Eye (tissue), 1 donor: ENCODE measurements at regions not wholly inside any gene's neighbourhood (a gene's known extent, or its start where the extent isn't known, plus 50 kb on each side); places are given as distances from the start of the nearest gene placed in this dataset.
A peak's percentile ranks its signal among the peaks of the same experiment; 100 is the strongest.
"Not testable (repeated sequence)": the region's sequence is repeated elsewhere in the genome, so short reads cannot be mapped to it uniquely, and the experiment has no call there.

Source experiments
- DNase-seq: peaks from one replicate; pipeline ENCODE4 v3.0.0-alpha.2; 2015

- peak; percentile 87 for DNase-seq
Measured at GRCh38 chr20:25987073-25987927, 290.6 kb upstream of the ZNF337 start.

DNA sequence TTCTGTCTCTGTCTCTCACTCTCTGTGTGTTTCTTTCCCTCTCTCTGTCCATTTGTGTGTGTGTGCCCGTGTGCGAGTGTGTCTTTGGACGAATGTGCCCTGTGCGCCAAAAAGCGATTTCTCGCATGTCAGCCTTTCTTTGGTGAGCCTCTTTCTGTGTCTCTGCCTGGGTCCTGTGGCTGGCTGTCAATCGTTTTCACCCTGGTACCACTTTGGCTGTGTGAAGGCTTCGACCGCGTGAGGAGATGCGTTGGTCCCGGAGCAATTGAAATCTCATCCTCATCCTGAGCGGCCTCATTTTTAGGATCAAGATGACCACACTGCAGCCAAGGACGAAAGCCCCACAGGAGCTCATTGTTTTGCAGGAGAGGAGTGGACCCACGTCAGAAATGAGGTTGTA lies 288.9 kb upstream of the ZNF337 start:
- no peak for DNase-seq

DNA sequence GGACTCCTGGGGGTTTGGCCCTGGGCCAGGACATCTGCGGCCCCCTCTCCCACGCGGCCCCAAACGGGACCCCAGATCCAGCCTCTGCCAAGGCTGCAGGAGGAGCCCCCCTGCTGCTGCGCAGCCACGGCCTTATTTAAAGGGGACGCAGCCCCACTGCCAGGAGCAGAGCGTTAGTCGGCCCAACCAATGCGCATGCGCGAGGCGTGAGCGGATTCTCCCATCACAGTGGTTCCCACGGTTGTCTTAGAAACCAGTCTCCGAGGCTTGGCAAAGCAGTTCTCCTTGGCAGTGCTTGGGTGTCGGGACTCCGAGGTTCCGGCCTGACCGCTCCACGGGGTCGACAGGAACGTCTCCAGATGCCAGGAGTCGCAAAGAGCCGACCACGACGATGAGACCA lies 288.3 kb upstream of the ZNF337 start:
- peak; percentile 50 for DNase-seq

DNA sequence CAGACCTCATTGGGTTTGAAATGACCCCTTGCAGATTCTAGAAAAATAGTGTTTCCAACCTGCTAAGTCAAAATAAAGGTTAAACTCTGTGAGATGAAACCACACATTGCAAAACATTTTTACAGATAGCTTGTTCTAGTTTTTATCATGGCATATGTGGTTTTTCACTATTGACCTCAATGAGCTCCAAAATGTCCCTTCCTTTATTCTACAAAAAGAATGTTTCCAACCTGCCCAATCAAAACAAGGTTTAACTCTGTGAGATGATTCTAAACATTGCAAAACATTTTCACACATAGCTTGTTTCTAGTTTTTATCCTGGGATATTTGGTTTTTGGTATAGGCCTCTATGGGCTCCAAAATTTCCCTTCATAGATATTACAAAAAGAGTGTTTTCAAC lies 286.0 kb upstream of the ZNF337 start:
- not testable (repeated sequence) for DNase-seq

DNA sequence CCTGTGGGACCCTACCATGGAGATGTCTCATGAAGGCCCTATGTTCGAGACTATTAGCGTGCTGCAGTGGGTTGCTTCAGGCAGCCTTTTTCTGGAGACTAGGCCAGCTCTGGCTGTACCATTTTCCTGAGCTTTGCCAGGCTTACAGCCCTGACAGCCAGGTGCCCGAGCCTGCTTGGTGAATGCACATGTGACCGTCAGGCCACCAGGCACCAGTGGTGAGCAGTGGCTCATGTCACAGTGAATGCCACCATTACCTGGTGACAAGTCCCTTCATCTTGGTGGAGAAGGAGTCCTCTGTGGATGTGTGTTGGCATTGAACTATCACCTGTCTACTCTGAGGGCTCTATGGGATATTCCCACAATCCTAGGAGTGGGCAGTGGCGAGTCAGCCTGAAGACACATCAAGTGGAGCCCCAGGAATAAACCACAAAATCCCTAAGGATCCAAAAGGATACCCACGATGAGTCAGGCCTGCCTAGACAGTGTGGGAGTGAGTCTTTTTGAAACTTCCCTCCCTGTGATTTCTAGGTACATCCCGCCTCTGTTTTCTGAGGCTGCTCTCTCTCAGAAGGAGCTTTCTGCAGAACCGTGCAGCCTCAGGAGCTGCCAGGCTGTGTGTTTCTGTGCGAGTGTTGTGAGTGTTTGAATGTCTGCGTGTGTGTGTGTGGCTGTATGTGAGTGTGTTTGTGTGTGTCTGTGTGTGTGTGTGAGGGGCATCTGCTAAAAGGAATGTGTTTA lies 282.0 kb upstream of the ZNF337 start:
- DNase-seq, result not testable (repeated sequence)

- DNase-seq, result not testable (repeated sequence)
Measured at GRCh38 chr20:25975816-25976215, 279.2 kb upstream of the ZNF337 start.

GRCh38 chr20:25965203-25965602 lies 268.6 kb upstream of the ZNF337 start:
- DNase-seq, result not testable (repeated sequence)

GRCh38 chr20:25953876-25954275 lies 257.2 kb upstream of the ZNF337 start:
- DNase-seq, result not testable (repeated sequence)

DNA sequence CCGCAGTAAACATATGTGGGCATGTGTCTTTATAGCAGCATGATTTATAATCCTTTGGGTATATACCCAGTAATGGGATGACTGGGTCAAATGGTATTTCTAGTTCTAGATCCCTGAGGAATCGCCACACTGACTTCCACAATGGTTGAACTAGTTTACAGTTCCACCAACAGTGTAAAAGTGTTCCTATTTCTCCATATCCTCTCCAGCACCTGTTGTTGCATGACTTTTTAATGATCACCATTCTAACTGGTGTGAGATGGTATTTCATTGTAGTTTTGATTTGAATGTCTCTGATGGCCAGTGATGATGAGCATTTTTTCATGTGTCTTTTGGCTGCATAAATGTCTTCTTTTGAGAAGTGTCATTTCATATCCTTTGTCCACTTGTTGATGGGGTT lies 238.6 kb upstream of the ZNF337 start:
- not testable (repeated sequence) for DNase-seq

GRCh38 chr20:25932806-25933205 lies 236.2 kb upstream of the ZNF337 start:
- DNase-seq, result not testable (repeated sequence)

DNA sequence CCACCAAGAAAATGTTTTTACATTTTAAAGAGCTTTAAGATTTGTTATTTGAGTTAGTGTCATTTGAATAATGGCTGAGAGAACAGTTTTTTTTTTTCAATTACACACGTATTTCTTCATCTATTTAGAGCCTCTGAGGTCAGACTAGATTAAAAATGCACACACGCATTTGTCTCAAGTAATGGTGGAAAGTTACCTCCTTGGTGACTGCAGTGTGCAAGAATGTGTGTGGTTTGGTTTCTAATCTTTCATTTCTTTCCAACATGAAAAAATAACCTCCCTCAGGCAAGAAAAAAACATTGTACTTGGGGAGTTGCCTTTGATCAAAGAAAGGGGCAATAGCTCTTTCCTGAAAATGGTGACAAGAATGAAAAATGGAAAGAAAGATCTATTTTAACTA lies 235.5 kb upstream of the ZNF337 start:
- DNase-seq, result not testable (repeated sequence)

- DNase-seq, result not testable (repeated sequence)
Measured at GRCh38 chr20:25902321-25902720, 205.7 kb upstream of the ZNF337 start.

DNA sequence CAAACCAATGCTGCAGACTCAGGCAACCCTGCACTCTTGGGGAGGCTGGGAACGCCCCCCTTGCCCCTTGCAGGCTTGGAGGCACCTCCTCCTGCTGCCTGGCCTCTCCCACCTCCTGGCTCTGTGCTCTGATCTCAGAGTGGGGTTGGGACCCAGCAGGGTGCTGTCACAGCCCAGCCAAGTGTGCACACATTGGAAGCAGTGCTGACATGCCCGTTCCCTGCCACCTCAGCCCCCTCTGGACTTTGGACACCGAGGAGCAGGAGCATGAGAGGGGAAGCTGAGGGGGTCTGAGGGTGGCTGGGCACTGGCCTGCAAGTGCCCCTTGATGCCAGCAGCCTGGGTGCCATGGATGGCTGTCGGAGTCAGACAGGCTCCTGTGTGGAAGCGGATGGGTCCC lies 202.0 kb upstream of the ZNF337 start:
- not testable (repeated sequence) for DNase-seq

GRCh38 chr20:25879096-25879495 lies 182.4 kb upstream of the ZNF337 start:
- DNase-seq, result not testable (repeated sequence)

GRCh38 chr20:25868650-25868979 lies 172.0 kb upstream of the ZNF337 start:
- DNase-seq, result peak; percentile 10

DNA sequence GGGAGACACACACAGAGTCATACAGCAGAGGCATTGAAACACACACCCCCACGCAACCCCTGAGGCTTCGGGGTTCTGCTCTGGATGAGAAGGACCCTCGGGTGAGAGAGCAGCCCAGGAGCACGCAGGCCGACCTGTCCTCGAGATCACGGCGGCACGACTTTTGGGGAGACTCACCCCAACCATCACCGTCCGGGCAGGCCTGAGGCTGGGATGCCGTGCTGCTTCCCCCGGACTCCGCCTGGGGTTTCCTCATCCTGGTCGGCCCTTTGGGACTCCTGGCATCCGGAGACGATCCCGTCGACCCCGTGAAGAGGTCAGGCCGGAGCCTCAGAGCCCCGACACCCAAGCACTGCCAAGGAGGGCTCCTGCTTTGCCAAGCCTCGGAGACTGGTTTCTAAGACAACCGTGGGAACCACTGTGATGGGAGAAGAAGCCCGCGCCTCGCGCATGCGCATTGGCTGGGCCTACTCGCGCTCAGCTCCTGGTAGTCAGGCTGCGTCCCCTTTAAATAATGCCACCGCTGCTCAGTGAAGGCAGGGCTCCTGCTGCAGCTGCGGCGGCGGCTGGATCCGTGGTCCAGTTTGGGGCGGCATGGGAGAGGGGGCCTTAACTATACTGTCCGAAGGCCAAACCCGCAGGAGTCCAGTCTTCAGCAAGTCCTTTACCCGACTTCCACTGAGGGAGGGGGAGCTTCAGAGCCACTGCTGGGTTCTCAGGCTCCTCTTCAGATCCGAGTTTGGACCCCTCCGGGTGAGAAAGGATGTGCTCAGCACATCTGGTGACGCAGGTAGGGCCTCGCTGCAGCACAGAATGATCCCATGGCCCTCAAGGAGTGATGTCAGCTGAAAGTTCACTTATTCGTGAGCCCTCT lies 171.4 kb upstream of the ZNF337 start:
- peak; percentile 93 for DNase-seq

DNA sequence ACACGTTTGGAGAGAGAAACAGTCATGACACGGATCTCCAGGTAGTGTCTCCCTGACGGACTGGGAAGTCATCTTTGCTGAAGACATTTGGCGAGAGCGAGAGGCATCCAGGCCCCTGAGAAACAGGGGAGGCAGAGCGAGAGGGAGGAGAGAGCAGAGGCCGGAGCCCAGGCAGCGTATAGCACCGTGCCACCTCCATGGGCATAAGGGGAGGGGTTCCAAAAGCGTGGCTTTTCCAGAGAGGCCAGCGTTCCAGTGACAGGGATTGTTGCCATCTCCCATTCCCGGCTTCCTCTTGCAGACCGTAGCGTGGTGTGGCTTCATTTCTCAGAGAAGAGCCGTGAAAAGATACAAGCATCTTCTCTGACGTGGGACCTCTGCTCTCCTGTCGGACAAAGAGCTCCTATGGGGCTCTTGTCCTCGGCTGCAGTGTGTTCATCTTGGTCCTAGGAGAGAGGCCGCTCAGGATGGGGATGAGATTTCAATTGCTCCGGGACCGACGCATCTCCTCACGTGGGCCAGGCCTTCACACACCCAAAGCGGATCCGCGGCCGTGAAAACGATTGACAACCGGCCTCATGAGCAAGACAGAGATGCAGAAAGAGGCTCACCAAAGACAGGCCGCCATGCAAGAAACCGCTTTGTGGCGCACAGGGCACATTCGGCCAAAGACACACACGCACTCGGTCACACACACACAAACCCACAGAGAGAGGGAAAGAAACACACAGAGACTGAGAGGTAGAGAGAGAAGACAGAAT lies 170.5 kb upstream of the ZNF337 start:
- not testable (repeated sequence) for DNase-seq

GRCh38 chr20:25865715-25866656 lies 169.3 kb upstream of the ZNF337 start:
- peak; percentile 93 for DNase-seq

DNA sequence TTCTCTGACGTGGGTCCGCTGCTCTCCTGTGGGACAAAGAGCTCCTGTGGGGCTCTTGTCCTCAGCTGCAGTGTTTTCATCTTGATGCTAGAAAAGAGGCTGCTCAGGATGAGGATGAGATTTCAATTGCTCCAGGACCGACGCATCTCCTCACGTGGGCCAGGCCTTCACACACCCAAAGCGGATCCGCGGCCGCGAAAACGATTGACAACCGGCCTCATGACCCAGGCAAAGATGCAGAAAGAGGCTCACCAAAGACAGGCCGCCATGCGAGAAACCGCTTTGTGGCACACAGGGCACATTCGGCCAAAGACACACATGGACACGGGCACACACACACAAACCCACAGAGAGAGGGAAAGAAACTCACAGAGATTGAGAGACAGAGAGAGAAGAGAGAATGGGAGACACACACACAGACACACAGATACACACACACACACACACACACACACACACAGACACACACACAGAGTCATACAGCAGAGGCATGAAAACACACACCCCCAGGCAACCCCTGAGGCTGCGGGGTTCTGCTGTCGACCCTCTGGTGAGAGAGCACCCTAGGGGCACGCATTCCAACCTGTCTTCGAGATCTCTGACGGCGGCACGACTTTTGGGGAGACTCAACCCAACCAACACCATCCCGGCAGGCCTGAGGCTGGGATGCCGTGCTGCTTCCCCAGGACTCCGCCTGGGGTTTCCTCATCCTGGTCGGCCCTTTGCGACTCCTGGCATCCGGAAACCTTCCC lies 168.5 kb upstream of the ZNF337 start:
- DNase-seq, result not testable (repeated sequence)

- DNase-seq, result peak; percentile 13
Measured at GRCh38 chr20:25864326-25864962, 167.8 kb upstream of the ZNF337 start.
